Erythroblast (primary cell): ENCODE measurements at regions not wholly inside any gene's neighbourhood (a gene's known extent, or its start where the extent isn't known, plus 50 kb on each side); places are given as distances from the start of the nearest gene placed in this dataset.

Source experiments
- GATA1 ChIP-seq: IDR thresholded peaks from 2 replicates; pipeline ENCODE4 v1.6.1; 2011; ENCODE audit warnings: low read depth, mild to moderate bottlenecking, control low read depth, low read length, moderate library complexity
- POLR2A ChIP-seq: IDR thresholded peaks from 2 replicates; pipeline ENCODE4 v1.6.1; 2011; ENCODE audit warnings: mild to moderate bottlenecking, low read length

- TF ChIP-seq GATA1 (no peak), POLR2A (no peak)
These were observed 158.2 kb upstream of the PPP2R2B start for GRCh38 chr5:147036691-147037245.
